SK-N-SH (cell line): ENCODE measurements at regions not wholly inside any gene's neighbourhood (a gene's known extent, or its start where the extent isn't known, plus 50 kb on each side); places are given as distances from the start of the nearest gene placed in this dataset.

Experiments used
- CTCF ChIP-seq: fragments of 200-600 bp; sonication (generic); IDR thresholded peaks from 2 replicates; pipeline ENCODE4 v1.6.1; 2017; ENCODE audit warnings: antibody characterized with exemption, mild to moderate bottlenecking, moderate library complexity
- ELF1 ChIP-seq: IDR thresholded peaks from 2 replicates; pipeline ENCODE4 v1.4.0; 2012
- EZH2phosphoT487 ChIP-seq: fragments of 200-600 bp; sonication (generic); IDR thresholded peaks from 2 replicates; pipeline ENCODE4 v1.6.1; 2017; ENCODE audit warnings: low read depth, mixed run types, mild to moderate bottlenecking, antibody characterized with exemption, moderate library complexity, borderline replicate concordance
- FOXJ3 ChIP-seq: sonication (generic); formaldehyde crosslinking; IDR thresholded peaks from 2 replicates; pipeline ENCODE4 v1.5.1; 2020; ENCODE audit warnings: mild to moderate bottlenecking, missing genetic modification reagents
- JUND ChIP-seq: IDR thresholded peaks from 2 replicates; pipeline ENCODE4 v1.4.0; 2012

DNA sequence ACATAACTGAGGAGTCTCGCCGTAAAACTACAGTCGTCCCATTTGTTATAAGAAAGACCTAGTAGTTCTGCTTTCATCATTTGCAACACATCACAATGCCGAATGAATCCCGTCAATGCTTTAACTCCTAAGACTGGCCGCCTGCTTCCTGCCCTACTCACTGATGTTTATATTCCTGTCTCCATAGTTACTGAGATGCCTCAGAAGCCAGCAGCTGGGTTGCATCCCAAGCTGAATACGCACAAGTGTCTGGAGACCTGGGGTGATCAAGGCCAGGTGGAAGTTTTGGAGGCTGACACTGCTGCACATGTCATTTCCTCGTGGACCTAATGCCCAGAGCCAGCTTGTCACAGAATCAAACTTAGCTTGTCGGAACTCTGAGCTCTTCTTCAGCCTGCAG, 95.2 kb upstream of the UBE2E1 start:
- TF ChIP-seq EZH2phosphoT487 (no peak), CTCF (no peak), ELF1 (no peak), FOXJ3 (CRISPR knock-in tag) (no peak), JUND (no peak)
